Mucosa of descending colon (tissue), 3 donors: ENCODE measurements at regions not wholly inside any gene's neighbourhood (a gene's known extent, or its start where the extent isn't known, plus 50 kb on each side); places are given as distances from the start of the nearest gene placed in this dataset.

Experiments used
- ATAC-seq: fragments of 200-7000 bp; cut with Tn5 transposase; one replicate; pipeline ENCODE4 v1.9.1; 2020; ENCODE audit warnings: mild to moderate bottlenecking, moderate library complexity
- DNase-seq, 3 donors: peaks; one replicate each; pipeline ENCODE4 v3.0.0-alpha.2; 2020
- H3K36me3 ChIP-seq: fragments of 200-600 bp; one replicate; pipeline ENCODE4 v1.8.0; 2021; ENCODE audit warnings: low read depth, mild to moderate bottlenecking
- H3K4me1 ChIP-seq: fragments of 200-600 bp; one replicate; pipeline ENCODE4 v1.8.0; 2021; ENCODE audit warnings: low read depth, mild to moderate bottlenecking
- H3K4me3 ChIP-seq: fragments of 200-600 bp; one replicate; pipeline ENCODE4 v1.8.0; 2021; ENCODE audit warnings: mild to moderate bottlenecking
- H3K9me3 ChIP-seq: fragments of 200-600 bp; one replicate; pipeline ENCODE4 v1.8.0; 2021; ENCODE audit warnings: mild to moderate bottlenecking
- intact Hi-C, 2 donors: fragments of 100-400 bp; cut with DNase I in 1 of 2; cut with micrococcal nuclease in 1 of 2; formaldehyde crosslinking; loops; one replicate each; pipeline versions ENCODE4 v1.11.0 to v1.11.1; 2022; cut with DNase I, micrococcal nuclease
- TF ChIP-seq, protein P1 (sequence below): fragments of 200-600 bp; IDR thresholded peaks from one replicate; pipeline ENCODE4 v1.8.0; 2022; ENCODE audit warnings: antibody characterized with exemption, mild to moderate bottlenecking
- donor health status: DM: no; HTN: no; CAD: no; lungs with moderate emphysema.
- donor health status: DM: no; HTN: no; CAD: no.
- donor health status: DM: no; HTN: yes; CAD: no.

DNA sequence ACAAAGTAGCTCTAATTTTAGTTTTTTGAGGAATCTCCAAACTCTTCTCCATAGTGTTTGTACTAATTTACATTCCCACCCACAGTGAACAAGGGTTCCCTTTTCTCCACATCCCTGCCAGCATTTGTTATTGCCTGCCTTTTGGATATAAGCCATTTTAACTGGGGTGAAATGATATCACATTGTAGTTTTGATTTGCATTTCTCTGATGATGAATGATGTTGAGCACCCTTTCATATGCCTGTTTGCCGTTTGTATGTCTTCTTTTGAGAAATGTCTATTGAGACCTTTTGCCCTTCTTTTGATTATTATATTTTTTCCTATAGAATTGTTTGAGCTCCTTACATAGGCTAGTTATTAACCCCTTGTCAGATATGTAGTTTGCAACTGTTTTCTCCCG lies 239.9 kb upstream of the TPM1 start:
- ATAC-seq (no peak), DNase-seq (no peak)
- TF ChIP-seq, protein P1, sequence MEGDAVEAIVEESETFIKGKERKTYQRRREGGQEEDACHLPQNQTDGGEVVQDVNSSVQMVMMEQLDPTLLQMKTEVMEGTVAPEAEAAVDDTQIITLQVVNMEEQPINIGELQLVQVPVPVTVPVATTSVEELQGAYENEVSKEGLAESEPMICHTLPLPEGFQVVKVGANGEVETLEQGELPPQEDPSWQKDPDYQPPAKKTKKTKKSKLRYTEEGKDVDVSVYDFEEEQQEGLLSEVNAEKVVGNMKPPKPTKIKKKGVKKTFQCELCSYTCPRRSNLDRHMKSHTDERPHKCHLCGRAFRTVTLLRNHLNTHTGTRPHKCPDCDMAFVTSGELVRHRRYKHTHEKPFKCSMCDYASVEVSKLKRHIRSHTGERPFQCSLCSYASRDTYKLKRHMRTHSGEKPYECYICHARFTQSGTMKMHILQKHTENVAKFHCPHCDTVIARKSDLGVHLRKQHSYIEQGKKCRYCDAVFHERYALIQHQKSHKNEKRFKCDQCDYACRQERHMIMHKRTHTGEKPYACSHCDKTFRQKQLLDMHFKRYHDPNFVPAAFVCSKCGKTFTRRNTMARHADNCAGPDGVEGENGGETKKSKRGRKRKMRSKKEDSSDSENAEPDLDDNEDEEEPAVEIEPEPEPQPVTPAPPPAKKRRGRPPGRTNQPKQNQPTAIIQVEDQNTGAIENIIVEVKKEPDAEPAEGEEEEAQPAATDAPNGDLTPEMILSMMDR: no peak
- no peaks in the 10 kb centered on the region for H3K36me3 ChIP-seq
- intact Hi-C loops: no loop called here
- no peak overlapping the region for H3K4me3 ChIP-seq
- no peaks in the 10 kb centered on the region for H3K9me3 ChIP-seq
- H3K4me1 ChIP-seq: no peaks in the 10 kb centered on the region

- DNase-seq (no peak), ATAC-seq (no peak)
- no peaks in the 10 kb centered on the region for H3K4me1 ChIP-seq
- no peaks in the 10 kb centered on the region for H3K36me3 ChIP-seq
- H3K9me3 ChIP-seq: no peaks in the 10 kb centered on the region
- intact Hi-C loops: no loop called here
- H3K4me3 ChIP-seq: no peak overlapping the region
- TF ChIP-seq, protein P1: no peak
Observed at GRCh38 chr15:62803856-62804400, 238.6 kb upstream of the TPM1 start.

DNA sequence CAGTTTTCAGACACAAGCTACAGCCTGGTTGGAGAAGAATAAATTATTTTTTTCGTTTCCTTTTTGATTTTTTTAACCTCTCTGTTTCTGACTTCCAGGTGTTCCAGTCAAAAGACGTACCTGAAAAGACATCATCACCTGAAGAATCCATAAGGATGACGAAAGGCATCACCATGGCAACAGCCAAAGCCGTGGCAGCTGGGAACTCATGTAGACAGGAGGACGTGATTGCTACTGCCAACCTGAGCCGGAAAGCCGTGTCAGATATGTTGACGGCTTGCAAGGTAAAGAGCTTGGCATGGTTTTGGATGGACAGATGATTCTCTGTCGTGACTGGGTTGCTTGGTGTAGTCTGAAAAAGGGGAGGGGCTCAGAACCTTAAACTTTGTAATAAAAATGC lies 237.0 kb upstream of the TPM1 start:
- Histone ChIP-seq H3K4me1 (no peaks in the 10 kb centered on the region), H3K9me3 (no peaks in the 10 kb centered on the region), H3K4me3 (no peak overlapping the region), H3K36me3 (no peaks in the 10 kb centered on the region)
- intact Hi-C loops: no loop called here
- TF ChIP-seq, protein P1: no peak
- DNase-seq: no peak
- no peak for ATAC-seq

- TF ChIP-seq, protein P1: no peak
Observed at GRCh38 chr15:62807539-62808130, 234.9 kb upstream of the TPM1 start.

DNA sequence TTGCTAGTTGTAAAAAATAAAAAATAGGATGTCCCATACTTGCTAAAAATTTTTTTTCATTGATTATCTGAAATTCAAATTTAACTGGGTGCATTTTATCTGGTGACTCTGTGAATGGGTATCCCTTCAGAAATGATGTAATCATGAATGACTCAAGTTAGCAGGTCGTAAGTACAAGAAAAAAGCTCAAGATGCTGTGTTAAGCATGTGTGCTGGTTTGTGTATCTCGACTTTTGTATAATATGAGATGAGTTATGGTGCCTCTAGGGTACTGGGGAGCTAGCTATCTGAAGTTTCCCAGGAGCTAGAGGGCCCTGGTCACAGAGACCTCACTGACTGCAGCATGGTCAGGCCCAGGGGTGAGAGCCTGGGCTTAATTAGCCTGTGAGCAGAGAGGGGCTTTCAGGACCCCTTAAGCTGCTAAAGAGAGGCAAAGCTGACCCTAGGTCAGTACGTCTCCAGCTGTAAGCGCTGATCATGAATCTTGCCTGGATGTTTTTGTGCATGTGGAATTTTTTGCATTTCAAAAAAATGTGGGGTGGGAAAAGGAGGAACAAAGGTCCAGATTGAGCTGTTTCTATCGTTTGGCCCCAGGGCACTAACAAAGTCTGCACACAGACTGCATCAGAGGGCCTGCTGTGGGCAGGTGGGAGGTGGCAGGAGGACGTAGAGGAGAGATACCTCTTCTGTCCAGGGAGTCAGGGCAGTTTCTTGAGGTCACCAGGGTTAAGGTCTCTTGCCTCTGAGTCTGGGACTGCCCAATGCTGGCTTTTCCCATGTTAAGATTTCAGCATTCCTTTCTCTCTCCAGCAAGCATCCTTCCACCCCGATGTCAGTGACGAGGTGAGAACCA lies 233.2 kb upstream of the TPM1 start:
- H3K9me3 ChIP-seq: no peaks in the 10 kb centered on the region
- H3K36me3 ChIP-seq: no peaks in the 10 kb centered on the region
- no peak overlapping the region for H3K4me3 ChIP-seq
- intact Hi-C loops: no loop called here
- DNase-seq: no peak
- no peaks in the 10 kb centered on the region for H3K4me1 ChIP-seq
- TF ChIP-seq, protein P1: no peak
- no peak for ATAC-seq

More at GRCh38 chr15:62807539-62808130, 234.9 kb upstream of the TPM1 start:
- no peak for DNase-seq
- H3K4me1 ChIP-seq: no peaks in the 10 kb centered on the region
- intact Hi-C loops: no loop called here
- H3K36me3 ChIP-seq: no peaks in the 10 kb centered on the region
- no peak overlapping the region for H3K4me3 ChIP-seq
- no peak for ATAC-seq
- H3K9me3 ChIP-seq: no peaks in the 10 kb centered on the region
